IPS DF 4.7 (cell line): ENCODE measurements at regions not wholly inside any gene's neighbourhood (a gene's known extent, or its start where the extent isn't known, plus 50 kb on each side); places are given as distances from the start of the nearest gene placed in this dataset.

Experiments
- DNase-seq: peaks from one replicate; pipeline ENCODE4 v3.0.0-alpha.2; 2013; ENCODE audit warnings: low spot score; ENCODE audit errors: extremely low read depth

GRCh38 chr22:22744412-22745224 is 100.2 kb downstream of the GGTLC2 start:
- DNase-seq: no peak

- no peak for DNase-seq
Observed at GRCh38 chr22:22745225-22746060, 101.0 kb downstream of the GGTLC2 start.

- DNase-seq: no peak
Observed at GRCh38 chr22:22746061-22746962, 101.9 kb downstream of the GGTLC2 start.

GRCh38 chr22:22746963-22747933 is 102.8 kb downstream of the GGTLC2 start:
- DNase-seq: no peak

- DNase-seq: no peak
Observed at GRCh38 chr22:22748297-22748743, 103.9 kb downstream of the GGTLC2 start.

- DNase-seq: no peak
Observed at GRCh38 chr22:22748756-22749155, 104.3 kb downstream of the GGTLC2 start.

GRCh38 chr22:22749167-22749758 is 104.8 kb downstream of the GGTLC2 start:
- no peak for DNase-seq

GRCh38 chr22:22750335-22751042 is 106.1 kb downstream of the GGTLC2 start:
- DNase-seq: no peak

GRCh38 chr22:22751043-22751603 is 106.7 kb downstream of the GGTLC2 start:
- no peak for DNase-seq

GRCh38 chr22:22752199-22752555 is 107.8 kb downstream of the GGTLC2 start:
- no peak for DNase-seq

- DNase-seq: no peak
Observed at GRCh38 chr22:22752556-22753477, 108.4 kb downstream of the GGTLC2 start.

- DNase-seq: no peak
Observed at GRCh38 chr22:22753526-22754267, 109.3 kb downstream of the GGTLC2 start.

- no peak for DNase-seq
Observed at GRCh38 chr22:22754268-22754657, 109.8 kb downstream of the GGTLC2 start.

- DNase-seq: no peak
Observed at GRCh38 chr22:22754961-22755777, 110.8 kb downstream of the GGTLC2 start.

- no peak for DNase-seq
Observed at GRCh38 chr22:22755778-22756100, 111.3 kb downstream of the GGTLC2 start.

GRCh38 chr22:22756109-22756508 is 111.7 kb downstream of the GGTLC2 start:
- no peak for DNase-seq
